ENCODE measurements at regions not wholly inside any gene's neighbourhood (a gene's known extent, or its start where the extent isn't known, plus 50 kb on each side); places are given as distances from the start of the nearest gene placed in this dataset.
"Not testable (repeated sequence)": the region's sequence is repeated elsewhere in the genome, so short reads cannot be mapped to it uniquely, and the experiment has no call there.

DNA sequence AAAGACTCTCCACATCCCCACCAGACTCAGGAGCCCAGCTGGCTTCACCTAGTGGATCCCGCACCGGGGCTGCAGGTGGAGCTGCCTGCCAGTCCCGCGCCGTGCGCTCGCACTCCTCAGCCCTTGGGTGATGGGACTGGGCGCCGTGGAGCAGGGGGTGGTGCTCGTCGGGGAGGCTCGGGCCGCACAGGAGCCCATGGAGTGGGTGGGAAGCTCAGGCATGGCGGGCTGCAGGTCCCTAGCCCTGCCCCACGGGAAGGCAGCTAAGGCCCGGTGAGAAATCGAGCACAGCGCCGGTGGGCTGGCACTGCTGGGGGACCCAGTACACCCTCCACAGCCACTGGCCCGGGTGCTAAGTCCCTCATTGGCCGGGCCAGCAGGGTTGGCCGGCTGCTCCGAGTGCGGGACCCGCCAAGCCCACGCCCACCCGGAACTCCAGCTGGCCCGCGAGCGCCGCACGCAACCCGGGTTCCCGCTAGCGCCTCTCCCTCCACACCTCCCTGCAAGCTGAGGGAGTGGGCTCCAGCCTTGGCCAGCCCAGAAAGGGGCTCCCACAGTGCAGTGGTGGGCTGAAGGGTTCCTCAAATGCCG lies 93.2 kb upstream of the CCBE1 start:
- TF ChIP-seq, protein P1, sequence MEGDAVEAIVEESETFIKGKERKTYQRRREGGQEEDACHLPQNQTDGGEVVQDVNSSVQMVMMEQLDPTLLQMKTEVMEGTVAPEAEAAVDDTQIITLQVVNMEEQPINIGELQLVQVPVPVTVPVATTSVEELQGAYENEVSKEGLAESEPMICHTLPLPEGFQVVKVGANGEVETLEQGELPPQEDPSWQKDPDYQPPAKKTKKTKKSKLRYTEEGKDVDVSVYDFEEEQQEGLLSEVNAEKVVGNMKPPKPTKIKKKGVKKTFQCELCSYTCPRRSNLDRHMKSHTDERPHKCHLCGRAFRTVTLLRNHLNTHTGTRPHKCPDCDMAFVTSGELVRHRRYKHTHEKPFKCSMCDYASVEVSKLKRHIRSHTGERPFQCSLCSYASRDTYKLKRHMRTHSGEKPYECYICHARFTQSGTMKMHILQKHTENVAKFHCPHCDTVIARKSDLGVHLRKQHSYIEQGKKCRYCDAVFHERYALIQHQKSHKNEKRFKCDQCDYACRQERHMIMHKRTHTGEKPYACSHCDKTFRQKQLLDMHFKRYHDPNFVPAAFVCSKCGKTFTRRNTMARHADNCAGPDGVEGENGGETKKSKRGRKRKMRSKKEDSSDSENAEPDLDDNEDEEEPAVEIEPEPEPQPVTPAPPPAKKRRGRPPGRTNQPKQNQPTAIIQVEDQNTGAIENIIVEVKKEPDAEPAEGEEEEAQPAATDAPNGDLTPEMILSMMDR (IDR thresholded peaks at IDR 0.05), result not testable (repeated sequence)
- not testable (repeated sequence) for TF ChIP-seq POLR2A (IDR thresholded peaks at IDR 0.05)
